D721Med (cell line): ENCODE measurements at regions not wholly inside any gene's neighbourhood (a gene's known extent, or its start where the extent isn't known, plus 50 kb on each side); places are given as distances from the start of the nearest gene placed in this dataset.

Experiments
- DNase-seq: peaks from one replicate; pipeline ENCODE4 v3.0.0; 2011; ENCODE audit warnings: low spot score; ENCODE audit not compliant: insufficient read length
- FAIRE-seq: peaks from 2 replicates; lab custom pipeline; 2011; peaks lifted over from hg19 to GRCh38; lab: Jason Lieb, UNC
- TF ChIP-seq, protein P1 (sequence below): IDR thresholded peaks from 2 replicates; pipeline ENCODE4 v1.5.1; 2012; ENCODE audit warnings: mild to moderate bottlenecking, control low read depth; ENCODE audit not compliant: insufficient read depth; ENCODE audit errors: missing control alignments

DNA sequence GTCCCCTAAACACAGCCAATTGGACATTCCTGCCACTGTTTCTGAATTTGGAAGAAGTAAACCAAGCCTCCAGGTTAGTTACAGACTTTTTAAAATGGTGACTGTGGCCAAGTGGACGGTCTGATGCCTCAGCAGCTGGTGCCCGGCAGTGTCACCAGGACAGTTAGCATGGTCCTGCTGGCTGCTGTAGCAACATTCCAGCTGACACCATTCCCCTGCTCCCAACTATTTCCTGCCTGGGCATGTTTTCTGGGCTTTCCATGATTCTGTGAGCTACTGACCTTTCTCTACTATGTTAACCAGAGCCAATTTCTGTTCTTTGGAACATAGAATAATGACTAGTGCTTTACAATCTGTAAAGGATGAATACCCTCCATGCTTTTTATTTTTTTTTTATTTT lies 95.0 kb downstream of the TLR5 start:
- DNase-seq (no peak), FAIRE-seq (no peak)
- TF ChIP-seq, protein P1, sequence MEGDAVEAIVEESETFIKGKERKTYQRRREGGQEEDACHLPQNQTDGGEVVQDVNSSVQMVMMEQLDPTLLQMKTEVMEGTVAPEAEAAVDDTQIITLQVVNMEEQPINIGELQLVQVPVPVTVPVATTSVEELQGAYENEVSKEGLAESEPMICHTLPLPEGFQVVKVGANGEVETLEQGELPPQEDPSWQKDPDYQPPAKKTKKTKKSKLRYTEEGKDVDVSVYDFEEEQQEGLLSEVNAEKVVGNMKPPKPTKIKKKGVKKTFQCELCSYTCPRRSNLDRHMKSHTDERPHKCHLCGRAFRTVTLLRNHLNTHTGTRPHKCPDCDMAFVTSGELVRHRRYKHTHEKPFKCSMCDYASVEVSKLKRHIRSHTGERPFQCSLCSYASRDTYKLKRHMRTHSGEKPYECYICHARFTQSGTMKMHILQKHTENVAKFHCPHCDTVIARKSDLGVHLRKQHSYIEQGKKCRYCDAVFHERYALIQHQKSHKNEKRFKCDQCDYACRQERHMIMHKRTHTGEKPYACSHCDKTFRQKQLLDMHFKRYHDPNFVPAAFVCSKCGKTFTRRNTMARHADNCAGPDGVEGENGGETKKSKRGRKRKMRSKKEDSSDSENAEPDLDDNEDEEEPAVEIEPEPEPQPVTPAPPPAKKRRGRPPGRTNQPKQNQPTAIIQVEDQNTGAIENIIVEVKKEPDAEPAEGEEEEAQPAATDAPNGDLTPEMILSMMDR = no peak

DNA sequence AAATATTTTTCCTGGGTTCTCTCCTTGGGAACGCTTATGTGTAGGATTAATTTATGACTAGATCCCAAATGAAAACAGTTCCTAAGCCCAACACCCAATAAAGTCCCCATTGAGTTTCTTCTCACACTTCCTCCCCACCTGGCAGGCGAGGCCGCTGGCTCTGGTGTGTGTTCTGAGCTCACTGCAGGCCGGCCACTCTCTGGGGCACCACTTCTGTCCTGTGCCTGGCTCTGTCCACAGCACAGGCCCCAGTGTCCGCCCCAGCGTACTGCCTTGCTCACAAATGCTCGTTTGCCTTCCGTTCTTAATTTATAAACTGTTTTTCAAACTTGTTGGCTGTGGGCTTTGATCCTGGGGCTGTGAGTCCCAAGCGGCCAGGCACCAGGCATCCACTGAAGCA lies 90.6 kb downstream of the TLR5 start:
- TF ChIP-seq, protein P1 = no peak
- FAIRE-seq (no peak), DNase-seq (no peak)

DNA sequence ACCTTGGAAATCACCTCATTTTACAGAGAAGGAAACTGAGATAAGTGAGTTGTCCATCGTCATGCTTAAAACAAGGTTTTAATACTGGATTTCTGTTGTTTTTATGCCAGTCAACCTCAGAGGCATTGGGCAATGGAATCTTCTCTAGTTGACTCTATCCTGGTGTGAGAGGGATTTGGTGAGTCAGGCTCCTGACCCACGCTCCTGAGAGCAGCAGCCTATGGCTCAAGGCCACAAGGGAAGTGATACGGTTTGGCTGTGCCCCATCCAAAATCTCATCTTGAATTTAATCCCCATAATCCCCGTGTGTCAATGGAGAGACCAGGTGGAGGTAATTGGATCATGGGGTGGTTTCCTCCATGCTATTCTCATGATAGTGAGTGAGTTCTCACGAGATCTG lies 90.1 kb downstream of the TLR5 start:
- no peak for DNase-seq
- TF ChIP-seq, protein P1 = no peak
- no peak for FAIRE-seq

DNA sequence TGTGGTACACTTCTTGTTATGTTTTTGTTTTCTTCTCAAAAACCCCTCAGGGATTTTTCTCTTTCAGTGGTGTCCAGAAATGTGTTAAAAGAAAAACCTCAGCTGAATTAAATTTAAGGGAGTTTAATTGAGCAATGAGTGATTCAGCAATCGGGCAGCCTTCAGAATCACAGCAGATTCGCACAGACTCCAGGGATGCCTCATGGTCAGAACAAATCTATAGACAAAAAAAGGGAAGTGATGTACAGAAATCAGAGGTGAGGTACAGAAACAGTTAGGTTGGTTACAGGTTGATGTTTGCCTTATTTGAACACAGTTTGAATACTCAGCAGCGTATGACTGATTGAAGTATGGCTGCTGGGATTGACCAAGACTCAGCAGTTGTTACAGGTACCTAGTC lies 86.2 kb downstream of the TLR5 start:
- no peak for FAIRE-seq
- TF ChIP-seq, protein P1 = no peak
- no peak for DNase-seq

DNA sequence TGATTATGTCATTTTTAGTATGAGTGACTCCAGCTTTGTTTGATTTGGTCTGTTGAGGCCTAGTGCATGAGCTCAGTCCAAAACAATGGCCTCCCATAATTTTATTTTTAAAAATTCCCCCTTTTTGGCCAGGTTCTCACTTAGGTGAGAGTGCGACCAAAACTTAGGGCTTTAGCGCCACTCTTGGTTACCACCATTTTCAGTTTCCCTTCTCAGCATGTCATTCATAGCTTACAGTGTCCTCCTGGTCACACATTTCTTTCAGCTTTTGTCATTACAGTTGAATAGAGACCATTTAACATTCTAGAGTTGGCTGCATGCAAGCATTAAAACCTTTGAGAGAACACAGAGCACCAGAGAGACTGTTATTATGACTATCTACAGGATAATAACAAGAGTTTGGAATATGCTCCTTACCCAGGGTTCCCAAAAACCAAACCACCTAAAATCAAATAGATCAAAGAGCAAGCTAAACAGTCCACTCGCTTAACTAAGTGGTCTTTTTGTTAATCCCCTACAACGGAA lies 85.4 kb downstream of the TLR5 start:
- TF ChIP-seq, protein P1 = no peak
- FAIRE-seq (no peak), DNase-seq (no peak)
